Hepatocyte (in vitro differentiated cells): ENCODE measurements at regions not wholly inside any gene's neighbourhood (a gene's known extent, or its start where the extent isn't known, plus 50 kb on each side); places are given as distances from the start of the nearest gene placed in this dataset.

ENCODE experiments used
- CTCF ChIP-seq: fragments of 200-600 bp; sonication (generic); IDR thresholded peaks from 2 replicates; pipeline ENCODE4 v1.5.1; 2016; ENCODE audit warnings: antibody characterized with exemption, mild to moderate bottlenecking; ENCODE audit not compliant: poor library complexity
- EZH2 ChIP-seq: fragments of 200-600 bp; sonication (generic); IDR thresholded peaks from 2 replicates; pipeline ENCODE4 v1.6.1; 2016; ENCODE audit warnings: antibody characterized with exemption, mild to moderate bottlenecking, borderline replicate concordance
- EZH2phosphoT487 ChIP-seq: fragments of 200-600 bp; sonication (generic); IDR thresholded peaks from one replicate; pipeline ENCODE4 v1.6.1; 2018; ENCODE audit warnings: antibody characterized with exemption, mild to moderate bottlenecking, low read depth, moderate library complexity; ENCODE audit not compliant: unreplicated experiment, severe bottlenecking

GRCh38 chr2:16280081-16280480 lies 339.7 kb downstream of the MYCN start:
- TF ChIP-seq CTCF (no peak), EZH2phosphoT487 (no peak), EZH2 (no peak)
